NOMO-1 treated with dmso at 0.1 percent for 144 hours (cell line): ENCODE measurements at regions not wholly inside any gene's neighbourhood (a gene's known extent, or its start where the extent isn't known, plus 50 kb on each side); places are given as distances from the start of the nearest gene placed in this dataset.

Experiments
- DNase-seq: peaks from one replicate; lab custom pipeline; 2025; ENCODE audit not compliant: unreplicated experiment; lab: John Stamatoyannopoulos, UW

GRCh38 chr22:47927648-47928210 lies 1165.3 kb downstream of the TBC1D22A start:
- DNase-seq = no peak

GRCh38 chr22:47923011-47923427 lies 1160.6 kb downstream of the TBC1D22A start:
- no peak for DNase-seq

DNA sequence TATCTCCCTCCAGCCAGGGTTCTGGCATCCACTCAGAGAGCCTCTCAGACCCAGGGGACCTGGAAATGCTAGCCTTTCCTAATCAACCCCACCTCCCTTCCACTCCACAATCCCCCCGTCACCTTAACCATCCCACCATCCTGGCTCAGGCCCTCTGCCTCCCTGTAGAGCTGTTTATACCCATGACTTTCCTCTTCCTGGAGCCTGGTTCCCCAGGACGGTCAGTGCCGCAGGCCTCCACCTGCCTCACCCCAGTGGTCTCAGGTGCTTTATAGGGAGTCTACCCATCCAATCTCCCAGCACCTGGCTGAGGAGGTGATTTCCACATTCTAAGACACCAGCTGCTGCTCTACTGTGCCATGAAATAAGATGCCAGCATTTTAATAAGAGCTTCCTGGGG lies 1159.5 kb downstream of the TBC1D22A start:
- no peak for DNase-seq

DNA sequence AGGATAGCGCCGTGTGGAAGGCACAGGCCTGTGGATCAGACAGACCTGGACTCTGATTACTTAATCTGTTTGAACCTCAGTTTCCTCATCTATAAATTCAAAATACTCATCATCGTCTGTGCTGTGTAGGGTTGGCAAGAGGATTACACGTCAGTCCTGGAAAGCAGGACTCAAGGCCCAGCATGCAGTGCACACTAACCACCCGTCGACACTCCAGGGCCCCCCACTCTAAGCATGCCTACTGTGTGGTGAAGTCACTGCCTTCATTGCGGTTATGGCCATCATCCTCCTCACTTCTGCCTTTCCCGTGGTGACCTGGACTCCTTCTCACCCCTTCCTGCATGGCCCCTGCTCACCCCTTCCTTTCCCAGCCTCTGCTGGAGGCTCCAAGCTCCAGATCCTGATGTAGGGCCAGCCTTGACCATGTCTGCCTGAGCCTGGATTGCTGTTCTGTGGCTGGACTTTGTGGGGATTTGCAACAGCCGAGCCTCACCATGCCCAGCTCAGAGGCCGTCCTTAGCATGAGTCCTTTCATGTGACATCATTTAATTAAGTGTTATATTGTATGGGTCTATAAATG lies 1158.0 kb downstream of the TBC1D22A start:
- no peak for DNase-seq

DNA sequence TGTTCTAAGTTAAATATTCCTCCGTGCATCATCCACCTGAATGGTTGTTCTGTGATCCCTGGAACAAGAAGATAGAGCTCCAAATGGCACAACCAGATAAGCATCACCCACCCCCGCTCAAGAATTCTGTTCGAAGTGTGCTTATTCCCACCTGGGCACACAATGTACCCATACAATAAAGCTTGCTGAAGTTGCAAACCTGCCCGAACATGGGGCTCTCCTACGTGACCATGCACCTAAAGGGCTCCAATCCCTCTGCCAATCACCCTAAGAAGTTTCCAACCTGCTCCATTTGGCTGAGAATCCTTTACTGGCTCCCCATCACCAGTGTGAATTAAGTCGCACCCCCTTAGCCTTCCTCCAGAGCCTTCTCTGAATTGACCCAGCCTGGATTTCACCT lies 1157.4 kb downstream of the TBC1D22A start:
- DNase-seq = no peak

DNA sequence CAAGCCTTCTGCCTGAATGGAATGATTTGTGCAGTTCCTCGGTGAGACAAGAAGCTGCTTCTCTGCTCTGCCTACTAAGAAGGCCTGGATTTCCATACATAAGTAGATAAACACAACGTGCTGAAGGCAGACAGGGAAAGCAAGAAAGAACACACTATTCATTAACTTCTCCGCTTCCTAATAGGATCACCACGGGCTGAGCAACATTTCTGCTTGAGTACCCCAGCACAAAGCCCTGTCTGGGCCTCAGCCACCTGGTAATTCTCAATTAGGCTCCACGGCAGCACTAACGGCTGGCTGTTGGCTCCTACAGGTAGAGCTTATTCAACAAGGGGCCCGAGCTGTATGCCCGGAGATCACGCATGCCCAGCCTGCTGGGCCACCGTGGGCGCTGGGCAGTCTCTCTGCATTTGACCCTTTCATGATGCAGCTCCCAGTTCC lies 1156.6 kb downstream of the TBC1D22A start:
- no peak for DNase-seq

- DNase-seq = no peak
These were observed 1155.9 kb downstream of the TBC1D22A start for GRCh38 chr22:47918276-47918921.

GRCh38 chr22:47914481-47915097 lies 1152.1 kb downstream of the TBC1D22A start:
- DNase-seq = no peak

DNA sequence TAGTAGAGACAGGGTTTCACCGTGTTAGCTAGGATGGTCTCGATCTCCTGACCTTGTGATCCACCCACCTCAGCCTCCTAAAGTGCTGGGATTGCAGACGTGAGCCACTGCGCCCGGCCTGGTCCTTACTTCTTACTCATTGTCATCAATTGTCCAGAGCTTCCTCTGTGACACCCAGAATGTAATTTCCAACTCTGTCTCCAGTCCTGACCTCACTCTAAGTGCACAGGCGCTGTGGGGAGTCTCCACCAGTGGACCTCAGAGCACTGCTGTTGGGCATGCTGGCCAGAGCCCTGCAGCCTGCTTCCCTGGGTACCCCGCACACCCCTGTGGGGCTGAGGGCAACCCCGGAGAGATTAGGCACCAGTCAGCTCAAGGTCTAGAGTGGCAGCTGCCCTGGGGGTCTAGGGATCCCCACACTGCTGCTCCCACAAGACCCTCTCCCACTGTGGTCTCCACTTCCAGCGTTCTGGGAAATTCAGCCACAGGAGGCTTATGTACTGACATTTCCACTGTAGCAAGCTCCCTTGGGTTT lies 1140.3 kb downstream of the TBC1D22A start:
- DNase-seq = no peak

- DNase-seq = no peak
These were observed 1139.5 kb downstream of the TBC1D22A start for GRCh38 chr22:47901911-47902310.

- no peak for DNase-seq
These were observed 1137.4 kb downstream of the TBC1D22A start for GRCh38 chr22:47899894-47900293.

DNA sequence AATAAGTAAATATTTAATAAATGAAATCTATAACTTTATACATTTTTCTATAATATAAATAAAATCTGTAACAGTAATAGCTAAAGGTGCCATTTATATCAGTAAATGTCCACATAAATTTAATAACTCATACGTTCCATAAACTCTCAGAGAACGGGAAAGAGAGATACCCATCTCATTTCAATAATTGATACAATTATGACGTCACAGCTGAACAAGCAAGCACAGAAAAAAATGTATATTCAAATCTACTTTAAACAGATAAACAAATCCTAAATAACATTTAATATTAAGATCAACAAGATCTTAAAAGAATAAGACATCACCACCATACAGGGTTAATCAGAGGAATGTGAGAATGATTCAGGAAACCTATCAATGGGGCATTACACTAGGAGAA lies 1136.5 kb downstream of the TBC1D22A start:
- DNase-seq = no peak

GRCh38 chr22:47891609-47892008 lies 1129.2 kb downstream of the TBC1D22A start:
- no peak for DNase-seq

DNA sequence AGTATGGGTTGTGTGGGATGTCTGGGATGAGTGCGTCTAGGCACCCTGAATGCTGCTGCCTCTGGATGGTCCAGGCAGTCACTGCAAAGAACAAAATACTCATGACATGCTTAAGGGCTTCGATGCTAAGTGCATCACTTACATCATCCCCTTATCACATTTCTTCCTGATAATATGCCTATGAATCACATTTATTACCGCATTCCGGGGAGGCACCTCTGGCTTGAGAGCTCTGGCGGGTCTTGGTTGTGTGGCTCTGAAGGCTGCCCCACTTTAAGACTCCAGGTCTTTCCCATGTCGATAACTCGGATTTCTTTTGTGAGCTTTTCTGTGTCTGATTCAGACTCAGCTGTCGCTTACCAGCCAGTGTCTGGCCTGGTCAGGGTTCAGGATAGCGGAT lies 1126.4 kb downstream of the TBC1D22A start:
- DNase-seq = no peak

DNA sequence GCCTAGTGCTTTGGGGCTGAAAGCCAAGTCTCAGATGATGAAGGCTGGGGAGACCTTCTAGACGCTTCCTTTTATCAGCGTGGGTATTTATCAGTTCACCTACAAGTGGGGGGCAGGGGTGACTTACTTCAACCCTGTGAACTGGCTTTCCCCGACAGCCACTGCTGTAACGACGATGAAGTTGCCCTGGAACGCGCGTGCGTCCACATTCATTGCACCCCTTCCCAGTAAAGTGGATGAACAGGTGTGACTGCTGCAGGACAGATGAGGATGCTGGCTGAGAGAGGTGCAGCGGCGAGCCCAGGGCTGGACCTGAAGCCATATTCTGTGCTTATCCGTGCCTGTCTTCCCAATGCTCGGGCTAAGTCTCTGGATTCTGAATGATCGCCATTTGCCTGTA lies 1122.3 kb downstream of the TBC1D22A start:
- DNase-seq = no peak

- DNase-seq = no peak
These were observed 1121.8 kb downstream of the TBC1D22A start for GRCh38 chr22:47884200-47884599.

GRCh38 chr22:47883757-47884156 lies 1121.3 kb downstream of the TBC1D22A start:
- no peak for DNase-seq

- no peak for DNase-seq
These were observed 1116.9 kb downstream of the TBC1D22A start for GRCh38 chr22:47879346-47879745.

GRCh38 chr22:47878460-47878859 lies 1116.0 kb downstream of the TBC1D22A start:
- no peak for DNase-seq

DNA sequence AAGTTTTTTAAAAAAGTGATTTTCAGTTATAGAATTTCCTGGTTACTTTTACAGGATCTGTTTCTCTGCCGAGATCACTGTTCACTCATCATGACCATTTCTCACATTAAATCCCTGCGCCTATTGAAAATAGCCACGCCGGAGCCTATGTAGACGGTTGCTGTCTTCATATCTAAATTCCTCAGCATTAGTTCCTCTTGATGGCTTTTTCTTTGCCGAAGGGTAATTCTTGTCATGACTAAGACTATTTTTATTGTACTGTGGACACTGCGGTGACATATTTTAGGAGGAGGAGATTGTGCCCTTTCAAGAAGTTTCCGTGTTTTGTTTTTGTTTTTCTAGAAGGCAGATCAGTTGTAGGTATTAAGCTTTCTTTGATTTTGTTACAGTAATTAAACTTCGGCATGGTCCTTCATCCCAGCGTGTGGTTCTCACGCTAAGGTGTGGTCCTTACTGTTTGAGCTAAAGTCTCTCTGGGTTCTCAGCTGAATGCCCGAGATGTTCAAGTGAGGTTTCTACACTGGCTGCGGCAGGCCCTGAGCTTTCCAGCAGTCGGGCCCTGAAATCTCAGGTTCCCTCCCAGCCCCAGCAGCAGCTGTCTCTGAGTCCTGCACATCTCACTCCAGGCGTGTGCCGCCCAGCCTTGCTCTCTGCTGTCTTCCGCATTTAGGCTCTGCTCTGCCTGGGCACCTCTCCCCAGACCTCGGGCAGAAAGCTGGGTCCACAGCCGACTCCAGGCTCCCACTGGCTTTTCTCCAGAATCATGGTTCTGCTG lies 1110.5 kb downstream of the TBC1D22A start:
- no peak for DNase-seq

- no peak for DNase-seq
These were observed 1103.2 kb downstream of the TBC1D22A start for GRCh38 chr22:47865626-47866025.
